ENCODE measurements at regions not wholly inside any gene's neighbourhood (a gene's known extent, or its start where the extent isn't known, plus 50 kb on each side); places are given as distances from the start of the nearest gene placed in this dataset.

DNA sequence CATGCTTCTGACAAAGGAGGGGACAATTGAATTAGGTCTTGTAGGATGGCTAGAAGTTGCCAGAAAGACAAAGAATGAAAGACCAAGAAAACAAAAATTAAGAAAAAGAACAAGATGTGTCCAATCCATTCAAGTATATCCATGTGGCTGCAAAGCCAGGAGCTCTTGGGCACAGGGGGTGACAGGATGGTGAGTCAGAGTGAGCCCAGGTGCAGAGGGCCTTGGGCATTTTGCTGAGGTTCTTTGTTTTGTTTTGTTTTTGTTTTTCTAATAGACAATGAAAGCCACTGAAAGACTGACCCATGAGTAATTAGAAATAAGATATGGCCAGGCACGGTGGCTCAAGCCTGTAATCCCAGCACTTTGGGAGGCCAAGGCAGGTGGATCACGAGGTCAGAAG, 104.6 kb upstream of the KLHL29 start:
- TF ChIP-seq SIN3A (IDR thresholded peaks at IDR 0.05; ENCODE audit: borderline replicate concordance, insufficient read depth, low read length) = no peak
- TF ChIP-seq, protein P1, sequence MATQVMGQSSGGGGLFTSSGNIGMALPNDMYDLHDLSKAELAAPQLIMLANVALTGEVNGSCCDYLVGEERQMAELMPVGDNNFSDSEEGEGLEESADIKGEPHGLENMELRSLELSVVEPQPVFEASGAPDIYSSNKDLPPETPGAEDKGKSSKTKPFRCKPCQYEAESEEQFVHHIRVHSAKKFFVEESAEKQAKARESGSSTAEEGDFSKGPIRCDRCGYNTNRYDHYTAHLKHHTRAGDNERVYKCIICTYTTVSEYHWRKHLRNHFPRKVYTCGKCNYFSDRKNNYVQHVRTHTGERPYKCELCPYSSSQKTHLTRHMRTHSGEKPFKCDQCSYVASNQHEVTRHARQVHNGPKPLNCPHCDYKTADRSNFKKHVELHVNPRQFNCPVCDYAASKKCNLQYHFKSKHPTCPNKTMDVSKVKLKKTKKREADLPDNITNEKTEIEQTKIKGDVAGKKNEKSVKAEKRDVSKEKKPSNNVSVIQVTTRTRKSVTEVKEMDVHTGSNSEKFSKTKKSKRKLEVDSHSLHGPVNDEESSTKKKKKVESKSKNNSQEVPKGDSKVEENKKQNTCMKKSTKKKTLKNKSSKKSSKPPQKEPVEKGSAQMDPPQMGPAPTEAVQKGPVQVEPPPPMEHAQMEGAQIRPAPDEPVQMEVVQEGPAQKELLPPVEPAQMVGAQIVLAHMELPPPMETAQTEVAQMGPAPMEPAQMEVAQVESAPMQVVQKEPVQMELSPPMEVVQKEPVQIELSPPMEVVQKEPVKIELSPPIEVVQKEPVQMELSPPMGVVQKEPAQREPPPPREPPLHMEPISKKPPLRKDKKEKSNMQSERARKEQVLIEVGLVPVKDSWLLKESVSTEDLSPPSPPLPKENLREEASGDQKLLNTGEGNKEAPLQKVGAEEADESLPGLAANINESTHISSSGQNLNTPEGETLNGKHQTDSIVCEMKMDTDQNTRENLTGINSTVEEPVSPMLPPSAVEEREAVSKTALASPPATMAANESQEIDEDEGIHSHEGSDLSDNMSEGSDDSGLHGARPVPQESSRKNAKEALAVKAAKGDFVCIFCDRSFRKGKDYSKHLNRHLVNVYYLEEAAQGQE (IDR thresholded peaks at IDR 0.05; ENCODE audit: insufficient read depth in 1 of 2, low read depth in 2 of 2, low read length in 2 of 2) = no peak

Measured in PFSK-1 (cell line).